Gastrocnemius medialis (tissue), 4 donors: ENCODE measurements at regions not wholly inside any gene's neighbourhood (a gene's known extent, or its start where the extent isn't known, plus 50 kb on each side); places are given as distances from the start of the nearest gene placed in this dataset.

Experiments
- ATAC-seq, 2 donors: fragments of 150-250 bp; one replicate each; pipeline ENCODE4 v1.9.1; 2016
- DNase-seq, 2 donors: peaks; one replicate each; pipeline ENCODE4 v3.0.0-alpha.2; 2019
- H3K27ac ChIP-seq, 4 donors: fragments of 200-600 bp; sonication (generic); 1 replicate in 1 of 4; 2 replicates in 3 of 4; pipeline ENCODE4 v1.5.1; 2016 to 2018; ENCODE audit warnings: mild to moderate bottlenecking in 2 of 4, moderate library complexity in 1 of 4
- H3K27me3 ChIP-seq, 3 donors: fragments of 200-600 bp; sonication (generic) in 2 of 3; 1 replicate in 1 of 3; 2 replicates in 2 of 3; pipeline versions ENCODE4 v1.5.1 to v1.6.0; 2016 to 2019; ENCODE audit warnings: mild to moderate bottlenecking in 1 of 3, moderate library complexity in 1 of 3
- H3K36me3 ChIP-seq, 2 donors: fragments of 200-600 bp; sonication (generic) in 1 of 2; one replicate each; pipeline ENCODE4 v1.5.1; 2017 to 2018
- H3K4me1 ChIP-seq, 2 donors: fragments of 200-600 bp; sonication (generic) in 1 of 2; one replicate each; pipeline ENCODE4 v1.5.1; 2016 to 2017; ENCODE audit warnings: mild to moderate bottlenecking in 2 of 2
- H3K4me3 ChIP-seq, 4 donors: fragments of 200-600 bp; sonication (generic) in 3 of 4; 1 replicate in 1 of 4; 2 replicates in 3 of 4; pipeline ENCODE4 v1.5.1; 2016 to 2019; ENCODE audit warnings: mild to moderate bottlenecking in 2 of 4
- H3K9me3 ChIP-seq, 3 donors: fragments of 200-600 bp; sonication (generic) in 2 of 3; 1 replicate in 1 of 3; 2 replicates in 2 of 3; pipeline ENCODE4 v1.5.1; 2016 to 2019
- POLR2A ChIP-seq, 2 donors: fragments of 450-650 bp; IDR thresholded peaks; one replicate each; pipeline ENCODE4 v1.6.1; 2017; ENCODE audit warnings: antibody characterized with exemption in 2 of 2, mild to moderate bottlenecking in 2 of 2, moderate library complexity in 2 of 2
- in situ Hi-C, 4 donors: fragments of 200-750 bp; cut with MboI; loops; one replicate each; pipeline versions ENCODE4 v1.15.0 to v1.8.0; 2017; ENCODE audit warnings: low sequenced_read_pairs in 4 of 4
- intact Hi-C: fragments of 100-400 bp; cut with DNase I; formaldehyde crosslinking; loops from one replicate; pipeline ENCODE4 v1.15.1; 2023; ENCODE audit warnings: low total_unique reads
- TF ChIP-seq, protein P1 (sequence below), 5 experiments: fragments of 450-650 bp in 3 of 5; fragments of 200-600 bp in 2 of 5; sonication (generic) in 2 of 5; IDR thresholded peaks in 4 of 5; conservative IDR thresholded peaks in 1 of 5; 1 replicate in 4 of 5; 2 replicates in 1 of 5; pipeline ENCODE4 v1.5.1; 2016 to 2019; ENCODE audit warnings: antibody characterized with exemption in 5 of 5, mild to moderate bottlenecking in 3 of 5, moderate library complexity in 3 of 5

GRCh38 chr14:36001936-36002335, 174.6 kb downstream of the PTCSC3 start:
- Histone ChIP-seq H3K9me3 (no peaks in the 10 kb centered on the region), H3K4me1 (no peaks in the 10 kb centered on the region), H3K27ac (no peak overlapping the region), H3K4me3 (no peak overlapping the region), H3K27me3 (no peaks in the 10 kb centered on the region), H3K36me3 (no peaks in the 10 kb centered on the region)
- intact Hi-C loops = no loop called here
- no peak for TF ChIP-seq POLR2A (IDR thresholded peaks at IDR 0.05)
- TF ChIP-seq, protein P1, sequence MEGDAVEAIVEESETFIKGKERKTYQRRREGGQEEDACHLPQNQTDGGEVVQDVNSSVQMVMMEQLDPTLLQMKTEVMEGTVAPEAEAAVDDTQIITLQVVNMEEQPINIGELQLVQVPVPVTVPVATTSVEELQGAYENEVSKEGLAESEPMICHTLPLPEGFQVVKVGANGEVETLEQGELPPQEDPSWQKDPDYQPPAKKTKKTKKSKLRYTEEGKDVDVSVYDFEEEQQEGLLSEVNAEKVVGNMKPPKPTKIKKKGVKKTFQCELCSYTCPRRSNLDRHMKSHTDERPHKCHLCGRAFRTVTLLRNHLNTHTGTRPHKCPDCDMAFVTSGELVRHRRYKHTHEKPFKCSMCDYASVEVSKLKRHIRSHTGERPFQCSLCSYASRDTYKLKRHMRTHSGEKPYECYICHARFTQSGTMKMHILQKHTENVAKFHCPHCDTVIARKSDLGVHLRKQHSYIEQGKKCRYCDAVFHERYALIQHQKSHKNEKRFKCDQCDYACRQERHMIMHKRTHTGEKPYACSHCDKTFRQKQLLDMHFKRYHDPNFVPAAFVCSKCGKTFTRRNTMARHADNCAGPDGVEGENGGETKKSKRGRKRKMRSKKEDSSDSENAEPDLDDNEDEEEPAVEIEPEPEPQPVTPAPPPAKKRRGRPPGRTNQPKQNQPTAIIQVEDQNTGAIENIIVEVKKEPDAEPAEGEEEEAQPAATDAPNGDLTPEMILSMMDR (IDR thresholded peaks at IDR 0.05 in 4 of 5, conservative IDR thresholded peaks at IDR 0.05 in 1 of 5) = no peak
- in situ Hi-C loops = no loop called here
- DNase-seq = no peak
- no peak for ATAC-seq

GRCh38 chr14:35999294-35999693, 173.2 kb downstream of the BRMS1L start:
- H3K36me3 ChIP-seq = no peaks in the 10 kb centered on the region
- H3K27ac ChIP-seq = no peak overlapping the region
- intact Hi-C loops (no loop called here), in situ Hi-C loops (no loop called here)
- ATAC-seq = no peak
- no peaks in the 10 kb centered on the region for H3K9me3 ChIP-seq
- no peak for DNase-seq
- TF ChIP-seq POLR2A (IDR thresholded peaks at IDR 0.05) = no peak
- TF ChIP-seq, protein P1 (IDR thresholded peaks at IDR 0.05 in 4 of 5, conservative IDR thresholded peaks at IDR 0.05 in 1 of 5) = no peak
- H3K4me1 ChIP-seq = no peaks in the 10 kb centered on the region
- H3K27me3 ChIP-seq = no peaks in the 10 kb centered on the region
- no peak overlapping the region for H3K4me3 ChIP-seq

- no peak for ATAC-seq
- no peak for DNase-seq
- H3K36me3 ChIP-seq = no peaks in the 10 kb centered on the region
- TF ChIP-seq, protein P1 (IDR thresholded peaks at IDR 0.05 in 4 of 5, conservative IDR thresholded peaks at IDR 0.05 in 1 of 5) = no peak
- TF ChIP-seq POLR2A (IDR thresholded peaks at IDR 0.05) = no peak
- no peak overlapping the region for H3K27ac ChIP-seq
- intact Hi-C loops = no loop called here
- no peaks in the 10 kb centered on the region for H3K4me1 ChIP-seq
- no peaks in the 10 kb centered on the region for H3K27me3 ChIP-seq
- in situ Hi-C loops = no loop called here
- H3K4me3 ChIP-seq = no peak overlapping the region
- no peaks in the 10 kb centered on the region for H3K9me3 ChIP-seq
Measured at GRCh38 chr14:35998303-35998702, 172.2 kb downstream of the BRMS1L start.

GRCh38 chr14:35993684-35993960, 167.5 kb downstream of the BRMS1L start:
- in situ Hi-C loops = no loop called here
- TF ChIP-seq, protein P1 (IDR thresholded peaks at IDR 0.05 in 4 of 5, conservative IDR thresholded peaks at IDR 0.05 in 1 of 5) = no peak
- ATAC-seq = no peak
- Histone ChIP-seq H3K27me3 (no peaks in the 10 kb centered on the region), H3K27ac (no peak overlapping the region), H3K4me3 (no peak overlapping the region), H3K36me3 (no peaks in the 10 kb centered on the region), H3K4me1 (no peaks in the 10 kb centered on the region), H3K9me3 (no peaks in the 10 kb centered on the region)
- intact Hi-C loops = no loop called here
- no peak for DNase-seq

DNA sequence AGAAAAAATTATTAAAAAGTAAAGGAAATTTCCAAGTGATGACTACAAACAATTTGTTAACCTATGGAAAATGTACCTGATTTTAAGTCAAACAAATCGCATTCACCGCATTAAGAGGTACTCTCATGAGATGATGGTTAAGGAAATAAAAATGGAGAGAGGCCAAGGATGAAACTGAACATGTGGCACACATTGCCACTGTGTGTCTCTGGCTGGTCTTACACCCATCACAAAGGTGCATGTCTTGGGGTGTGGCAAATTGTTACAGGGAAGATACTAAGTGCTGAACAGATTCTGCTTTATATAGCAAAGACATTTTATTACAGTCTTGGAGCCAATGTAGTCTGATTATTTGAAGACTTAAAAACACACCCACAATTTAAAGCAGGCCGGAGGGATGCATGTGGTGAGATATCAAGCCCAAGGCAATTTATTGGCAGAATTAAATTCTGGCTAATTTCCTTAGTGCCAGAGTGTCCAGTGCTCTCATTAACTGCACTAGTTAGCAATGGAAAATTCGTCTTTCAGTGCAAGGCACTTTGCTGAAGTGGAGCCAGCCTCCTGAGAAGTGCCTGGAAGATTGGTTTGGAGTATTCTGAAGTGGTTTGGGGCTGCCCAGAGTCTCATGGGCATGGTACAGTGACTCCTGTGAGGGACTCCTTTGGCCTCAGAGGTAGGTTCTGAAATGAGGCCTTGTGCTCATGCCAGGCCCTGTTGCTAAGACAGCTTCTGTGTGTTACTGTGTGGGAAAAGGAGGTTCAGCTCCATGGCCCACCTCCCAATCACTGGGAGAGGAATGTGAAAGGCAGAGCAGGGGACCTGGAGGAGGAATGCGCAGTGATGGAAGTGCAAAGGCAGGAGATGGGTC, 166.9 kb downstream of the BRMS1L start:
- Histone ChIP-seq H3K9me3 (no peaks in the 10 kb centered on the region), H3K4me1 (no peaks in the 10 kb centered on the region), H3K27ac (no peak overlapping the region), H3K4me3 (no peak overlapping the region), H3K27me3 (no peaks in the 10 kb centered on the region), H3K36me3 (no peaks in the 10 kb centered on the region)
- TF ChIP-seq POLR2A (IDR thresholded peaks at IDR 0.05) = no peak
- TF ChIP-seq, protein P1 (IDR thresholded peaks at IDR 0.05 in 4 of 5, conservative IDR thresholded peaks at IDR 0.05 in 1 of 5) = no peak
- in situ Hi-C loops (no loop called here), intact Hi-C loops (no loop called here)
- DNase-seq = no peak
- no peak for ATAC-seq
